HepG2 (cell line): ENCODE measurements at regions not wholly inside any gene's neighbourhood (a gene's known extent, or its start where the extent isn't known, plus 50 kb on each side); places are given as distances from the start of the nearest gene placed in this dataset.

Experiments
- CTCF ChIP-seq: sonication (generic); formaldehyde crosslinking; IDR thresholded peaks from 2 replicates; pipeline ENCODE4 v1.5.0; 2020; ENCODE audit warnings: mild to moderate bottlenecking, missing genetic modification reagents, moderate library complexity
- HCFC1 ChIP-seq: fragments of 150-350 bp; IDR thresholded peaks from 2 replicates; pipeline ENCODE4 v1.6.1; 2014; ENCODE audit warnings: low read depth, low read length
- HDAC6 ChIP-seq: fragments of 200-600 bp; sonication (generic); IDR thresholded peaks from 2 replicates; pipeline ENCODE4 v1.7.0; 2017; ENCODE audit warnings: mild to moderate bottlenecking, antibody characterized with exemption, low read length, low read depth
- HOXA9 ChIP-seq: sonication (generic); formaldehyde crosslinking; IDR thresholded peaks from 2 replicates; pipeline ENCODE4 v1.8.1; 2022; ENCODE audit warnings: missing genetic modification reagents, mild to moderate bottlenecking, moderate library complexity, borderline replicate concordance
- KIAA2018 ChIP-seq: sonication (generic); formaldehyde crosslinking; IDR thresholded peaks from 2 replicates; pipeline ENCODE4 v1.5.0; 2020; ENCODE audit warnings: mild to moderate bottlenecking, missing genetic modification reagents, borderline replicate concordance
- PHF20 ChIP-seq: sonication (generic); formaldehyde crosslinking; IDR thresholded peaks from 2 replicates; pipeline ENCODE4 v1.5.0; 2020; ENCODE audit warnings: mild to moderate bottlenecking, missing genetic modification reagents
- U2AF1 ChIP-seq: fragments of 200-400 bp; formaldehyde crosslinking; optimal IDR thresholded peaks from 2 replicates; pipeline ENCODE3; 2017; ENCODE audit warnings: mild to moderate bottlenecking, low read depth, low read length
- ZBED4 ChIP-seq: sonication (generic); formaldehyde crosslinking; IDR thresholded peaks from 2 replicates; pipeline ENCODE4 v1.4.0; 2020; ENCODE audit warnings: missing genetic modification reagents, borderline replicate concordance
- ZNF674 ChIP-seq: sonication (generic); formaldehyde crosslinking; IDR thresholded peaks from 2 replicates; pipeline ENCODE4 v1.5.0; 2020; ENCODE audit warnings: low read depth, mild to moderate bottlenecking, missing genetic modification reagents

- TF ChIP-seq ZBED4 (CRISPR knock-in tag) (no peak), CTCF (no peak), PHF20 (CRISPR knock-in tag) (no peak), HOXA9 (CRISPR knock-in tag) (no peak), HCFC1 (no peak), KIAA2018 (CRISPR knock-in tag) (no peak), HDAC6 (no peak), ZNF674 (CRISPR knock-in tag) (no peak), U2AF1 (no peak)
Measured at GRCh38 chr10:33037726-33038125, 79.7 kb upstream of the ITGB1 start.
